HCT116 (cell line): ENCODE measurements at regions not wholly inside any gene's neighbourhood (a gene's known extent, or its start where the extent isn't known, plus 50 kb on each side); places are given as distances from the start of the nearest gene placed in this dataset.

ENCODE experiments used
- ATAC-seq: fragments of 200-7000 bp; cut with Tn5 transposase; 2 replicates; pipeline ENCODE4 v1.9.1; 2020; ENCODE audit warnings: mild to moderate bottlenecking, moderate library complexity
- BruUV-seq: library from RNA; stranded (reverse); fragments of 400-500 nt; replicated peaks from 2 replicates; lab custom pipeline; 2021; lab: Mats Ljungman, UMichigan
- CTCF ChIA-PET: fragments of 300-600 bp; sonication (Branson Sonifier 250); formaldehyde crosslinking; loops from one replicate; lab custom pipeline; 2021; ENCODE audit warnings: antibody characterized with exemption; lab: Charles Lee
- POLR2A ChIA-PET: fragments of 300-600, 350-600 bp; sonication (Branson Sonifier 250); formaldehyde crosslinking; loops from one replicate; lab custom pipeline; 2021; ENCODE audit warnings: antibody characterized with exemption; lab: Charles Lee
- RAD21 ChIA-PET, 2 experiments: fragments of 300-600 bp; sonication (Branson Sonifier 250); formaldehyde crosslinking; loops; one replicate each; lab custom pipeline; 2023; ENCODE audit warnings: low total read pairs in 2 of 2; ENCODE audit not compliant: uncharacterized antibody in 2 of 2, unreplicated experiment in 2 of 2, low non-redundant PET in 1 of 2; lab: Charles Lee
- DNase-seq: peaks from one replicate; pipeline ENCODE4 v3.0.0-alpha.2; 2010; ENCODE audit warnings: low read depth, low spot score
- H2AFZ ChIP-seq: fragments of 200-600 bp; shearing (Covaris generic), sonication (generic); 2 replicates; pipeline ENCODE4 v1.6.1; 2017; ENCODE audit warnings: low read depth, mixed run types, mixed read lengths, antibody characterized with exemption, low read length; ENCODE audit not compliant: poor library complexity, severe bottlenecking
- H3K27ac ChIP-seq: 2 replicates; pipeline ENCODE4 v1.5.1; 2012; ENCODE audit warnings: low read depth, low read length
- H3K27me3 ChIP-seq: fragments of 200-600 bp; sonication (generic); 2 replicates; pipeline ENCODE4 v1.6.1; 2016; ENCODE audit warnings: mixed run types, low read length, mixed read lengths; ENCODE audit not compliant: insufficient read depth
- H3K36me3 ChIP-seq, 2 experiments: fragments of 200-500 bp in 1 of 2; fragments of 200-600 bp in 1 of 2; sonication (Bioruptor generic) in 1 of 2; sonication (generic) in 1 of 2; 2 replicates each; pipeline versions ENCODE4 v1.5.1 to v1.6.1; 2014 to 2016; ENCODE audit warnings: low read length in 2 of 2, inconsistent platforms in 1 of 2, mixed read lengths in 1 of 2, mixed run types in 1 of 2; ENCODE audit not compliant: insufficient read depth in 2 of 2, control insufficient read depth in 1 of 2
- H3K4me1 ChIP-seq, 2 experiments: fragments of 200-600 bp in 1 of 2; sonication (generic) in 1 of 2; 2 replicates each; pipeline versions ENCODE4 v1.5.1 to v1.6.1; 2012 to 2017; ENCODE audit warnings: low read length in 2 of 2, inconsistent platforms in 1 of 2, mild to moderate bottlenecking in 1 of 2, mixed read lengths in 1 of 2, mixed run types in 1 of 2, moderate library complexity in 1 of 2; ENCODE audit not compliant: insufficient read depth in 2 of 2, control insufficient read depth in 1 of 2
- H3K4me2 ChIP-seq: fragments of 200-600 bp; sonication (generic); 2 replicates; pipeline ENCODE4 v1.6.1; 2017; ENCODE audit warnings: mixed run types, low read length, mixed read lengths
- H3K4me3 ChIP-seq, 2 experiments: fragments of 200-600 bp in 1 of 2; sonication (generic) in 1 of 2; replicated peaks in 1 of 2; 2 replicates each; pipeline ENCODE4 v1.5.1; 2011 to 2016; ENCODE audit warnings: low read length in 2 of 2, control low read depth in 1 of 2, low read depth in 1 of 2, mild to moderate bottlenecking in 1 of 2, mixed read lengths in 1 of 2, mixed run types in 1 of 2
- H3K79me2 ChIP-seq: fragments of 200-600 bp; sonication (generic); 2 replicates; pipeline ENCODE4 v1.6.1; 2017; ENCODE audit warnings: mild to moderate bottlenecking, mixed run types, low read length, moderate library complexity, mixed read lengths; ENCODE audit not compliant: insufficient read depth
- H3K9ac ChIP-seq: fragments of 200-600 bp; sonication (generic); 2 replicates; pipeline ENCODE4 v1.6.1; 2016; ENCODE audit warnings: low read length, mixed read lengths
- H3K9me2 ChIP-seq: fragments of 200-600 bp; sonication (generic), shearing (Covaris generic); 2 replicates; pipeline ENCODE4 v1.6.1; 2017; ENCODE audit warnings: mixed run types, mild to moderate bottlenecking, moderate library complexity; ENCODE audit not compliant: insufficient read depth
- H3K9me3 ChIP-seq, 2 experiments: fragments of 200-500 bp in 1 of 2; fragments of 200-600 bp in 1 of 2; sonication (Bioruptor generic) in 1 of 2; sonication (generic) in 1 of 2; 2 replicates each; pipeline ENCODE4 v1.6.1; 2014 to 2017; ENCODE audit warnings: low read length in 2 of 2, mixed read lengths in 2 of 2, inconsistent platforms in 1 of 2, low read depth in 1 of 2, mild to moderate bottlenecking in 1 of 2, mixed run types in 1 of 2, moderate library complexity in 1 of 2; ENCODE audit not compliant: control insufficient read depth in 1 of 2, insufficient read depth in 1 of 2
- H4K20me1 ChIP-seq: fragments of 200-600 bp; sonication (generic), shearing (Covaris generic); 2 replicates; pipeline ENCODE4 v1.6.1; 2017; ENCODE audit warnings: mixed run types, mild to moderate bottlenecking, moderate library complexity; ENCODE audit not compliant: insufficient read depth
- ELF1 ChIP-seq: IDR thresholded peaks from 2 replicates; pipeline ENCODE4 v1.6.1; 2012; ENCODE audit warnings: low read depth, borderline replicate concordance
- EZH2 ChIP-seq: fragments of 200-600 bp; sonication (generic); IDR thresholded peaks from 2 replicates; pipeline ENCODE4 v1.6.1; 2017; ENCODE audit warnings: antibody characterized with exemption, mixed run types
- EZH2phosphoT487 ChIP-seq: fragments of 200-600 bp; IDR thresholded peaks from 2 replicates; pipeline ENCODE4 v1.6.1; 2018; ENCODE audit warnings: antibody characterized with exemption, borderline replicate concordance
- FOSL1 ChIP-seq: IDR thresholded peaks from 2 replicates; pipeline ENCODE4 v1.6.1; 2012; ENCODE audit warnings: low read depth
- JUND ChIP-seq: IDR thresholded peaks from 2 replicates; pipeline ENCODE4 v1.6.1; 2012
- REST ChIP-seq: IDR thresholded peaks from 2 replicates; pipeline ENCODE4 v1.6.1; 2012; ENCODE audit warnings: low read depth
- YY1 ChIP-seq: IDR thresholded peaks from 2 replicates; pipeline ENCODE4 v1.6.1; 2011; ENCODE audit warnings: low read length, low read depth, moderate library complexity, mild to moderate bottlenecking; ENCODE audit not compliant: insufficient replicate concordance; ENCODE audit errors: extremely low read depth
- ZFX ChIP-seq: fragments of 450-650 bp; IDR thresholded peaks from 2 replicates; pipeline ENCODE4 v1.6.1; 2017
- intact Hi-C: fragments of 100-400 bp; cut with micrococcal nuclease; formaldehyde crosslinking; loops from 2 replicates; pipeline ENCODE4 v1.10.0; 2022

- POLR2A ChIA-PET: no interaction called here
Measured at GRCh38 chr19:33971073-33971472, 174.4 kb downstream of the KCTD15 start.

More at GRCh38 chr19:33971073-33971472, 174.4 kb downstream of the KCTD15 start:
- RAD21 ChIA-PET: no interaction called here
- BruUV-seq: no TSS peak
- Histone ChIP-seq H4K20me1 (no peaks in the 10 kb centered on the region), H2AFZ (no peak overlapping the region), H3K9ac (no peak overlapping the region), H3K9me3 (no peaks in the 10 kb centered on the region; a peak in 1 of 4 replicates), H3K27me3 (no peaks in the 10 kb centered on the region), H3K36me3 (no peaks in the 10 kb centered on the region), H3K27ac (no peak overlapping the region), H3K9me2 (no peaks in the 10 kb centered on the region), H3K4me2 (no peak overlapping the region), H3K4me3 (no peak overlapping the region), H3K4me1 (no peaks in the 10 kb centered on the region), H3K79me2 (no peaks in the 10 kb centered on the region)
- TF ChIP-seq YY1 (no peak), EZH2 (no peak), EZH2phosphoT487 (no peak), FOSL1 (no peak), ELF1 (no peak), REST (no peak), ZFX (no peak), JUND (no peak)
- intact Hi-C loops: no loop called here
- no peak for ATAC-seq
- CTCF ChIA-PET: no interaction called here
- DNase-seq: no peak
